Spleen (tissue), 7 donors: ENCODE measurements at regions not wholly inside any gene's neighbourhood (a gene's known extent, or its start where the extent isn't known, plus 50 kb on each side); places are given as distances from the start of the nearest gene placed in this dataset.

ENCODE experiments used
- POLR2A ChIP-seq, 3 donors: fragments of 450-650 bp; IDR thresholded peaks; one replicate each; pipeline ENCODE4 v1.5.1; 2017; ENCODE audit warnings: antibody characterized with exemption in 3 of 3, mild to moderate bottlenecking in 1 of 3
- TF ChIP-seq, protein P1 (sequence below), 11 experiments: fragments of 200-600 bp in 7 of 11; fragments of 450-650 bp in 4 of 11; sonication (generic) in 4 of 11; IDR thresholded peaks in 8 of 11; conservative IDR thresholded peaks in 3 of 11; 1 replicate in 7 of 11; 2 replicates in 4 of 11; pipeline versions ENCODE4 v1.4.0 to v1.8.0; 2016 to 2021; ENCODE audit warnings: antibody characterized with exemption in 11 of 11, inconsistent platforms in 4 of 11, mild to moderate bottlenecking in 1 of 11
- donor health status: DM: no; HTN: no; CAD: no; lungs with moderate emphysema.
- donor health status: DM: no; HTN: no; CAD: no.
- donor health status: DM: no; HTN: no; CAD: no.

DNA sequence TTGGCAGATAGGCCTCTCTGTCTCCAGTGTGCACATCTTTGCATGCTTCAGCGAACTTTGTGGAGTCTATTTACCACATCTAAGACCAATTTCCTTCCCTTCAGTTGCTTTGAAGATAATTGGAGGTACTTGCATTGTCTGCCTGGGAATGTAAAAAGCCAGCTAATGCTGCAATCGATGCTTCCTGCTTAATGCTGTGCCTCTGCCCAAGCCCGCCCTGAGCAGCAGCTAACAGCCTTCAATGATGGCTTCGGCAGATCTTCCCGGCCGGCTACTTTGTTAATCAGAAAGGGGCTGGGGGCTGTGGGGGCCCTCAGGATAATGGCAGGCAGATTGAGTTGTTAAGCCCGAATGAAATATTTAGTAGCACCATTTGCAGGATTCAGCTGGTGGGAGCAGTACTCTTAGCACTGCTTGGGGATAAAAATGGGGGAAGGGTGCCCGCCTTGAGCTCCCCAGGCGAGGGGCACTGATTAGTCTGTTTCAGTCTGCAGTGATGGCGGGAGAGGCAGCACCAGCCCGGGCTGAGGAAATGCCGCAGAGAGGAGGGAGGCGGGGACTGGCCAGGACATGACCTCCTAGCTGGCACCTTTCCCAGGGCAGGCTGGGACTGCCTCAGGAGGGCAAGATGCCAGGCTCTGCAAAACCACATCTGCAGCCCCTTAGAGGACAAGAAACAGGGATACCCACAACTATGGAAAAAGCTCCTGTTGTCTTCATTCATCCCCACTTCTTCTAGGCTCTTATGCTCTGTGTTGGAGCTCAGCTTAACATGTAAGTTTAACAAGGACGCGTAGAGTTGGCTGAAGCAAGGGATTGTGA lies 460.0 kb downstream of the BUD13 start:
- TF ChIP-seq, protein P1, sequence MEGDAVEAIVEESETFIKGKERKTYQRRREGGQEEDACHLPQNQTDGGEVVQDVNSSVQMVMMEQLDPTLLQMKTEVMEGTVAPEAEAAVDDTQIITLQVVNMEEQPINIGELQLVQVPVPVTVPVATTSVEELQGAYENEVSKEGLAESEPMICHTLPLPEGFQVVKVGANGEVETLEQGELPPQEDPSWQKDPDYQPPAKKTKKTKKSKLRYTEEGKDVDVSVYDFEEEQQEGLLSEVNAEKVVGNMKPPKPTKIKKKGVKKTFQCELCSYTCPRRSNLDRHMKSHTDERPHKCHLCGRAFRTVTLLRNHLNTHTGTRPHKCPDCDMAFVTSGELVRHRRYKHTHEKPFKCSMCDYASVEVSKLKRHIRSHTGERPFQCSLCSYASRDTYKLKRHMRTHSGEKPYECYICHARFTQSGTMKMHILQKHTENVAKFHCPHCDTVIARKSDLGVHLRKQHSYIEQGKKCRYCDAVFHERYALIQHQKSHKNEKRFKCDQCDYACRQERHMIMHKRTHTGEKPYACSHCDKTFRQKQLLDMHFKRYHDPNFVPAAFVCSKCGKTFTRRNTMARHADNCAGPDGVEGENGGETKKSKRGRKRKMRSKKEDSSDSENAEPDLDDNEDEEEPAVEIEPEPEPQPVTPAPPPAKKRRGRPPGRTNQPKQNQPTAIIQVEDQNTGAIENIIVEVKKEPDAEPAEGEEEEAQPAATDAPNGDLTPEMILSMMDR (IDR thresholded peaks at IDR 0.05 in 8 of 11, conservative IDR thresholded peaks at IDR 0.05 in 3 of 11) = no peak
- no peak for TF ChIP-seq POLR2A (IDR thresholded peaks at IDR 0.05)
